ENCODE measurements at regions not wholly inside any gene's neighbourhood (a gene's known extent, or its start where the extent isn't known, plus 50 kb on each side); places are given as distances from the start of the nearest gene placed in this dataset.
A peak's percentile ranks its signal among the peaks of the same experiment; 100 is the strongest.
"Not testable (repeated sequence)": the region's sequence is repeated elsewhere in the genome, so short reads cannot be mapped to it uniquely, and the experiment has no call there.

DNA sequence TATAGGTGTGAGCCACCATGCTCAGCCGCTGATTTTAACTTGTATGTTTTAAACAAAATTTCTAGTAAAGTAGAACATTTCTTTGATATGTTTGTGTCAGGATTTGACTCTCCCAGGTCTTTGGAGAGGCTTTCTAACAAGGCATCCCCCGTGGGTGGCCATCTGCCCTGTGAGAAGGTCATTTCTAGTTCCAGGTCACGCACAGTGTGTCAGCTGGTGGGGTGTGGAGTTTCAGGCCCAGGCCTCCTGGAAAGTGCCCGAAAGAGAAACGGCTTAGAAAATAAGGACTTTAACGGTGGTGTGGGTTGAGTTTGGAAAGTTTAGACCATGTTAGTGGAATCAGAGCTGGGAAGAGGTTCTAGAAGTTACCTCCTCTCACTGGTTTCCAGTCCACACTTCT lies 61.0 kb downstream of the SPDYE17 start:
- H3K4me3 Mint-ChIP-seq = not testable (repeated sequence)

DNA sequence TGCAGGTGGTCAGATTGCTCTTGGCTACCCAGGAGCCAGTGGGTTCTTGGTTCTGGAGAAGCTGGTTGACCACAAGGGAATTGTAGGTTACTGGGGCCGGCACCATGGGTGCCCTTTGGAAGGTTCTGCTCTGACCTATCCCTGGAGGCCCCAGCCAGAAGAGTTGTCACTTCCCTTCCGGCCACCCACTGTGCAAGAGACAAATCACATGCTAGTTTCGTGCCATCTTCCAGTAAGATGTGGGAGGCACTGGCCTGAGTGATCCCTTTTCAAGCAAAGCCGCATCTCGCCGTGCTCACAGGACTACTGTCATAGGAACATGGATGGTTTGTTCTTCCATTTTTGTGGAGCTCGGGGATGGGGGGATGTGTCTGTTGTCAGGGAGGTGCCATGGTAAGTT lies 62.3 kb downstream of the SPDYE17 start:
- H3K4me3 Mint-ChIP-seq, H3K27me3 Mint-ChIP-seq, H3K9me3 Mint-ChIP-seq, ATAC-seq, H3K4me1 Mint-ChIP-seq, DNase-seq, POLR2A ChIA-PET: not testable (repeated sequence)
- peaks cover 0 to 17% (median 0%) of the 10 kb centered on the region in 3 donors for H3K36me3 Mint-ChIP-seq
- H3K27ac Mint-ChIP-seq = peak overlapping the region in 1 of 10 donors; percentile 27

More for the DNA sequence above, 61.0 kb downstream of the SPDYE17 start:
- H3K9me3 Mint-ChIP-seq, H3K27me3 Mint-ChIP-seq, DNase-seq, H3K4me1 Mint-ChIP-seq, H3K27ac Mint-ChIP-seq, POLR2A ChIA-PET, ATAC-seq: not testable (repeated sequence)
- peaks cover 0 to 17% (median 0%) of the 10 kb centered on the region in 3 donors for H3K36me3 Mint-ChIP-seq

DNA sequence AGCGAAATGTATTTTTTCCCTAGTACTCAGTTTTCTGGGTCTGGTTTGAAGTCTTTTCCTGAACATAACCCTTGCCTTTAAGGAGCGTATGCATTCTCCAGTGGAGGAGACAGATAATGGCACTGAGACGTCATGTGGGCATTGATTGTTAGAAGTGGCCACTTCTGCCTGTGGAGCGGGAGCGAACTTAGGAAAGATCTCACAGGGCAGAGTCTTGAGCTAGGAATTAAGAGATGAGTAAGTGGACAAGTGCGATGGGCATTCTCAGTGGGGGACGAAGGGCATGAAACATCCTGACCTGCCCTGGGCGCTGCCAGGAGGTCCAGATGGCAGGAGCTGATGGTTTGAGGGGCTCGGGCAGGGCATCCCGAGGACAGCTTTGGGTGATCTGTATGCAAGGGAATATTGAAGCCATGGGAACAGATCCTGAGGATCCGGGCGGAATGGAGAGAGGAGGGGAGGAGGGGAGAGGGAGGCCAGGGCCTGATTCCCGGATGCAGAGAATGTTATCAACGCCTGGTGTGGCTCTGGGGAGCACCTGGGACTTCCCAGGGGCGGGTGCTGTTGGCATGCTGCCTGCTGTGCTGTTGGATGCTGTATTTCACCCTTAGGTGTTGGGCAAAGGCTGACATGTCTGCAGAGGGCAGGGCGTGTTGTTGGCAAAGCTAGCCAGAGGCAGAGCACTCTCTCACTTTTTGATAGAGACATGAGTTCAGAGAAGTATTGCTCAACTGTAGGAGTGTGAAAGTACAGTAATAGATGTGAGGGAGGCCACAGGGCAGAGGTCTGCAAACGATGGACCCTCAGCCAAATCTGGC lies 66.2 kb downstream of the SPDYE17 start:
- H3K36me3 Mint-ChIP-seq, H3K27ac Mint-ChIP-seq, H3K4me1 Mint-ChIP-seq, ATAC-seq, DNase-seq, POLR2A ChIA-PET, H3K9me3 Mint-ChIP-seq, H3K27me3 Mint-ChIP-seq, H3K4me3 Mint-ChIP-seq: not testable (repeated sequence)

DNA sequence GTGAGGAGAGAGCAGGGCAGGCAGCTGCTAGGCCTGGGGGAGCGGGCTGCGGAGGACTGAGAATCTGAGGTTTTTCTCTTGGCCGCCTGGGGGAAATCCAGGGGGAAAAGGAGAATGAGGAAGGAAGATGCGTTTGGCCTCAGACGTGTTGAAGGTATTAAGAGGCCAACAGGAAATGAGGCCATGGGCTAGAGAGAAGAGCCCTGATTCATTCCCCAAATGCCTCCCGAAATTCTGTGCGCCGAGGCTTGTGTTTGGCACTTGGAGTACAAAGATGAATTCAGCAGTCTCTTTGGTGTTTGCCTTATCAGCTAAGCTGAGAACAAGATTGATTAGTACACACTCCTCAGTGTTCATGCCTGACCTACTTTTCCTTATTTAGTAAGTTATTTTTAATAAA lies 68.1 kb downstream of the SPDYE17 start:
- H3K4me1 Mint-ChIP-seq, ATAC-seq, H3K4me3 Mint-ChIP-seq, POLR2A ChIA-PET, H3K36me3 Mint-ChIP-seq, DNase-seq, H3K27me3 Mint-ChIP-seq, H3K27ac Mint-ChIP-seq, H3K9me3 Mint-ChIP-seq: not testable (repeated sequence)

DNA sequence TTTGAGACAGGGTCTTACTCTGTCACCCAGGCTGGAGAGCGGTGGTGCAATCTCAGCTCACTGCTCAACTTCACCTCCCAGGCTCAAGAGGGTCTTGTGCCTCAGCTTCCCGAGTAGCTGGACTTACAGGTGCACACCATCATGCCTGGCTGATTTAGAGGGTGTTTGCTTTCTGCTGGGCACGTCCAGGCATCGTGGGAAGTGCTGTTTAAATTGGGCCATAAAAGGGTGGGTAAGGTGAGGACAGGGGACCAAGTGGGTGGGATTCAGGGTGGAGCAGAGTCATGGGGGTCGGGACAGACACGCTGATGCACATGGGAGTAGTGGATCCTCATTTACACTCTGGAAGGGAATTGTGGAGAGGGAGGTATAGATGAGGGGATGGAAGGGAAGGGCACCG lies 69.1 kb downstream of the SPDYE17 start:
- ATAC-seq, H3K4me1 Mint-ChIP-seq, POLR2A ChIA-PET, H3K4me3 Mint-ChIP-seq, DNase-seq, H3K9me3 Mint-ChIP-seq, H3K27me3 Mint-ChIP-seq, H3K27ac Mint-ChIP-seq, H3K36me3 Mint-ChIP-seq: not testable (repeated sequence)

DNA sequence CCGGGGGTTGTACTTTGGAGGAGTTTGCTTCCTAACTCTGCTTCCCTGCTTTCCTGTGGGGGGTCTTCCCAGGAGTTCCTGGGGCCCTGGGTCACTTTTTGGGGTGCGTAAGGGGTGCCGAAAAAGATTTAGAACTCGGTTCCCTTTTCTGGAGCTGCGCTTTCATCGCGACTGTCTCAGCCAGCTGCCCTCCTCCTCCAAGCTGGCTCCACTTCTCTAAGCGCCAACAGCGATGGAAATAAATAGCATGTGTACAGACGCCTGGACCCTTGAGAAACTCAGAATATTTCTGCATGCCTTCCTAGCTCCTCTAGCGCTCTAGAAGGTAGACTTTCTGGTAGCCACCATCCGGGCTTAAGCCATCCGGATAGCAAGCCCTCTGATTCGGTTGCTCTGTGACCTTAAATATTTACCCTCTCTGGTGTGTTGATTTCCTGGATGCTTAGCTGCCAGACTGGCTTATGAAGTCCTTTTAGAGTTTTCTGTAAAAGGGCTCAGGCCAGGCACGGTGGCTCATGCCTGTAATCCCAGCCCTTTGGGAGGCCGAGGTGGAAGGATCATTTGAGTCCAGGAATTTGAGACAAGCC lies 71.7 kb downstream of the SPDYE17 start:
- peak in 1 of 2 donors; percentile 7 for ATAC-seq
- not testable (repeated sequence) for H3K9me3 Mint-ChIP-seq, H3K4me1 Mint-ChIP-seq

DNA sequence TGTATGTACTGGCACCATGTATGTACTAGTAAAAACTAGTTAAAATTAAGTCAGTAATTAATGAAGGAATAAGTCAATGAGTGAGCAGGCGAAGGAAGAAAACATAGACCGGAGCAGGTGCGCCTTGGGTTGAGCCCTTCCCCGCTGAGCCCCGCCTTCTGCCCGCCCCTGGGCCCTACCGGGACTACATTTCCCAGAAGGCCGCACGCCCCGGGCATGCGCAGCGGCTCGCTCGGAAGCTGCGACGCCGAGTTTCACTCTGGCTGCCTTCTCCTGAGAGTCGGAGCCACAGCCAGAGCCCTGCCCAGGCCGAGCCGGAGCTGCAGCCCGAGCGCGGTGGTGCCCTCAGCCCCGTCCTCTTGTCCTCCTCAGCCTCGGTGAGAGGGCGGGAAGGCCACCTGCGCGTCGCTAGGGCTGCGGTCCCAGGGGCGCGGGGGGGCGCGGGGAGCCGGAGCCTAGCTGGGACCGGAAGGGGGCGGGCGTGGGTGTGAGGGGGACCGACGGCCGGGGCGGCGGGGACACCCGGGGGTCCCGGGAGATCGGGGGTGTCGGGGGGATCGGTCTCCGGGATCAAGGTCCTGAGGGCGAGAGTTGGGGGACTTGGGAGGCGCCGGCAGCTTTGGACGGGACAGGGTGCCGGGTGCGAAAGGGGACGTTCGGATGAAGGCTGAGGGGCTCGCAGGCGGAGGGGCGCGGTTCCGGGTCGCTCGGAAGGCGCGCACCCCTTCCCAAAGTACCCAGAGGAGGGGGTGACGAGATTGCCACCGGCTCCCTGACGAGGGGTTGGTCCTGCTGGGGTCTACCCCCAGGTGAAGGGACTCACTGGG lies 72.4 kb downstream of the SPDYE17 start:
- H3K9me3 Mint-ChIP-seq, POLR2A ChIA-PET: not testable (repeated sequence)
- DNase-seq = peak in 2 of 10 donors; percentile 6 to 21

More for the DNA sequence above, 71.7 kb downstream of the SPDYE17 start:
- H3K27me3 Mint-ChIP-seq, DNase-seq, H3K4me3 Mint-ChIP-seq, POLR2A ChIA-PET, H3K27ac Mint-ChIP-seq, H3K36me3 Mint-ChIP-seq: not testable (repeated sequence)

DNA sequence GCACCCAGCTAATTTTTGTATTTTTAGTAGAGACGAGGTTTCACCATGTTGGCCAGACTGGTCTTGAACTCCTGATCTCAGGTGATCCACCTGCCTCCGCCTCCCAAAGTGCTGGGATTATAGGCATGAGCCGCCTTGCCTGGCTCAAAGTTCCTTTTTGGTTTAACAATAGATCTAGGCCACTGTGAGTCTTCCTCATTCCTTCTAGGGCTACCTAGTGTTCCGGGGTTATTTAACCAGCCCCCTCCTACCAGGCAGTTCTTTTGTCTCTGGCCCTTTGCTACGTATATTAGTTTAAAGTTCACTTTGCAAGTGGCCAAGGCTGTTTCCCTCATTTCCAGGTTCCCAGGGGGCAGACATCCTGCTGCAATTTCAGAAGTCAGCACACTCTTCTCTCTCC lies 75.6 kb downstream of the SPDYE17 start:
- H3K27me3 Mint-ChIP-seq, DNase-seq, ATAC-seq: not testable (repeated sequence)

More for the DNA sequence above, 72.4 kb downstream of the SPDYE17 start:
- not testable (repeated sequence) for H3K27ac Mint-ChIP-seq, H3K27me3 Mint-ChIP-seq, H3K4me1 Mint-ChIP-seq, H3K4me3 Mint-ChIP-seq, H3K36me3 Mint-ChIP-seq
- ATAC-seq = peak; percentile 97 to 99

DNA sequence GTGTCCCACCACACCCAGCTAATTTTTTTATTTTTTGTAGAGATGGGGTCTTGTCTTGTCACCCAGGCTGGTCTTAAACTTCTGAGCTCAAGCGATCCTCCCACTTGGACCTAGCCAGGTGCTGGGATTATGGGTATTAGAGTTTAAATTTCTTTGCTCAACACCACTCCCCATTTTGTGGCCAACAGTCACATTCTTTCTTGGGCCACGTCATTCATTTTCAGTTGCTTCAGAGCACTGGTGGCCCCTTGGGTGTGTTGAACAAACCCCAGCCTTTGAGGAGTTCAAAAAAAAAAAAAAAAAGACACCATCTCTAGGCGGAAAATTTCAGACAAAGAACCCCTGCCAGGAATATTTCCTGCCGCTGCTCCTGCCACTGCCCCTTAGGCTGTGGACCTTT lies 77.0 kb downstream of the SPDYE17 start:
- H3K36me3 Mint-ChIP-seq, H3K27me3 Mint-ChIP-seq, H3K9me3 Mint-ChIP-seq, ATAC-seq, POLR2A ChIA-PET, H3K4me1 Mint-ChIP-seq, H3K4me3 Mint-ChIP-seq, H3K27ac Mint-ChIP-seq, DNase-seq: not testable (repeated sequence)

More for the DNA sequence above, 75.6 kb downstream of the SPDYE17 start:
- H3K36me3 Mint-ChIP-seq, H3K27ac Mint-ChIP-seq, H3K4me1 Mint-ChIP-seq, H3K9me3 Mint-ChIP-seq, H3K4me3 Mint-ChIP-seq, POLR2A ChIA-PET: not testable (repeated sequence)

DNA sequence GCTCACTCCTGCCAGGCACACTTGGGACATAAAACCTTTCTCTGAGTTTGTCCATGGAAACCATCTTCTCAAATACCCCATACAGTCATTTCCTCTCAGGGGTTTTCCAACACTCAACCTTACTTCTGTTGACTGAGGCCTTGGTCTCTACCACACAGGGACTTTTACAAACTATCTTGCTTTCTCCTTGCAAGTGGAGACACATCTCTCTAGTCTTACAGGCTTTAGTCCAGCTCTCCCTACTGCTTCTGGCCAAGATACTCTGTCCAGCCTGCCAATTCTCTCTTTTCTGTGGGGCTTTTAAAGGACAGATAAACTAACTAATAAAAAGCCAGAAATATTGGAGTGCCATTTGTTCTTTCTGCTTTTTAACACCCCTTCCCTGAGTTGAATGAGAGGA lies 87.6 kb downstream of the SPDYE17 start:
- H3K27ac Mint-ChIP-seq, H3K9me3 Mint-ChIP-seq, POLR2A ChIA-PET, DNase-seq, H3K4me1 Mint-ChIP-seq, H3K27me3 Mint-ChIP-seq, H3K4me3 Mint-ChIP-seq, H3K36me3 Mint-ChIP-seq: not testable (repeated sequence)
- peak in 1 of 2 donors; percentile 38 for ATAC-seq

DNA sequence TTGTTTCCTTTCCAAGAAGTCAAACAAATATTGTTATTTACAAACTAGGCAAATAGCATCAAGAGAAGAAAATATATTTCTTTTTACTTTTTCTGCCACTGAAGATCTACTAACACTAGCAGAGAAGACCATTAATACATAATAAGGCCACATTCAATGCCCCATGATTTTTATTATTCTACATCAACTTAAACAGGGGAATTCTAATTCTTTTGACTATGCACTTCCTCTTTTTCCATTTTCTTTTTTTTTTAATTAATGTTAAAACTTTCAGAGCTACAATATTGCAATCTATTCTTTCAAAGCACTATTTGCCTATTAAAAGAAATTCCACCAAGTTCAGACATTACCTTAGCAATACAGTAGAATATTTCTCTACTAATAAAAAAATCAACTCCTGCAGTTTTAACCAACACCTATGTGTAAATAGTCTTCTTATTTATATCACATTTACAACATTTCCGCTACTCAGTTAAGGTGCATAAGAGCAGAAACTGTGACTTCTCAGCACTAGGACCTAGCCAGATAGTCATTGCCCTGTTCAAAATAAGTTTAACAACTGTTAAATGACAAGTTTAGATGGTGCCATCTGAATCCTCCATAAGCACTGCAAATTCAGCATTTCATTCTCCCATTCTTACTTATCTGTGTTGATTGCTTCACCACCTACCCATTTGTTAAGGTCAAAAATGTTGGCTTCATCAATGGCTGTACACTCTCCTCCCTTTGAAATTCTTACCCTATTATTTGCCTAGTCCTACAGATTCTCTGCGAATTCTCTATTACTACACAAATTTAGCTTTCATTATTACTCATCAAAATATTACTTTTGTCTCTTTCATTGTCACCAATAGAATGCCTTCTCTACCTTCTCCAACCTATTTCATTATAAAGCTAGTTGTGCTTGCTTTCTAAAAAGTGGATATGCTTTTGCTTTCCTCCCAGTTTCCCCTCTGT lies 90.1 kb downstream of the SPDYE17 start:
- H3K27me3 Mint-ChIP-seq = peaks cover 0 to 11% (median 4%) of the 10 kb centered on the region in 5 donors
- H3K4me1 Mint-ChIP-seq, H3K36me3 Mint-ChIP-seq, DNase-seq, POLR2A ChIA-PET, H3K4me3 Mint-ChIP-seq, ATAC-seq, H3K27ac Mint-ChIP-seq, H3K9me3 Mint-ChIP-seq: not testable (repeated sequence)

DNA sequence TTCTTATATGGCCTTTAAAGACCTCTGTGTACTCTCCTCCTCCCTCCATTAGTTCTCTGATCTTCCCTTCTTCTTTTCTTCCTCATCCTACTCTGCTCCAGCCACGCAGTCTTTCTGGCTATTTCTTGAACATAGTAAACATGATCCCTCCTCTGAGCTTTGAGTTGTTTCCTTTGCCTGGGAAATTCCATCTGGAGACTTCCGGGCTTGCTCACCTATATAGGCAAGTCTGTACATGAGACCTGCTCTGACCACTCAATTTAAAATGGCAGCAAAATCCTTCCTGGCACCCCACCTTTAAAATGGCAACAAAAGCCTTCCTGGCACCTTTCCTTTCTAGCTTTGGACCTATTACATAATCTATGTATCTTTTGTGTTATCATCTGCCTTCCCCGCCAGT lies 94.4 kb downstream of the SPDYE17 start:
- H3K9me3 Mint-ChIP-seq, H3K4me1 Mint-ChIP-seq, DNase-seq, H3K4me3 Mint-ChIP-seq, POLR2A ChIA-PET, H3K36me3 Mint-ChIP-seq, H3K27ac Mint-ChIP-seq, ATAC-seq: not testable (repeated sequence)
- H3K27me3 Mint-ChIP-seq = peaks cover 0 to 12% (median 4%) of the 10 kb centered on the region in 5 donors

Measured in naive thymus-derived CD8-positive, alpha-beta T cell (primary cell).